ENCODE measurements at regions not wholly inside any gene's neighbourhood (a gene's known extent, or its start where the extent isn't known, plus 50 kb on each side); places are given as distances from the start of the nearest gene placed in this dataset.

DNA sequence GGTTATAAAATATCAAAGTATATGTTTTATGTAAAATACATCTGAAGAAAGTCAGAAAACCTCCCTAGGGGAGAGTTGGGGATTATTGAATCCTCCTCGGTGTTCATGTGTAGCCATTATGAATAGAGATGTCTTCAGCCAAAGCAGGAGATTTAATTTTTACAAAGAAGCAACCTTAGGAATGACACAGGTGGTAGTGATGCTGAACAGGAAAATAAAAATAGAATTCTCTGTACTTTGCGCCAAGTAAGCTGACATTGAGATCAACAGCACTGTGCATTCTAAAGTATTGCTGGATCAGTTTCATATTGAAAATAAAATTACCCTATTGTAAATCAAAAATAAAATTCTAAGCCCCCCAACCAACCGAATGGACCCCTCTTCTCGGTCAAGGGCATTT lies 132.8 kb upstream of the TRHDE start:
- TF ChIP-seq EZH2 (IDR thresholded peaks at IDR 0.05; ENCODE audit: insufficient read depth, poor library complexity, severe bottlenecking) (no peak), EZH2phosphoT487 (IDR thresholded peaks at IDR 0.05; ENCODE audit: insufficient read depth, low read depth) (no peak)

All from GM23248 (cell line).